Panc1 (cell line): ENCODE measurements at regions not wholly inside any gene's neighbourhood (a gene's known extent, or its start where the extent isn't known, plus 50 kb on each side); places are given as distances from the start of the nearest gene placed in this dataset.

Source experiments
- CTCF ChIP-seq: fragments of 450-650 bp; IDR thresholded peaks from 2 replicates; pipeline ENCODE4 v1.5.1; 2017; ENCODE audit warnings: mild to moderate bottlenecking
- TF ChIP-seq, protein P1 (sequence below), 2 experiments: IDR thresholded peaks; 2 replicates each; pipeline ENCODE4 v1.6.1; 2011 to 2012; ENCODE audit warnings: low read depth in 2 of 2, control low read depth in 1 of 2, low read length in 1 of 2, mild to moderate bottlenecking in 1 of 2, moderate library complexity in 1 of 2; ENCODE audit not compliant: insufficient read depth in 1 of 2

DNA sequence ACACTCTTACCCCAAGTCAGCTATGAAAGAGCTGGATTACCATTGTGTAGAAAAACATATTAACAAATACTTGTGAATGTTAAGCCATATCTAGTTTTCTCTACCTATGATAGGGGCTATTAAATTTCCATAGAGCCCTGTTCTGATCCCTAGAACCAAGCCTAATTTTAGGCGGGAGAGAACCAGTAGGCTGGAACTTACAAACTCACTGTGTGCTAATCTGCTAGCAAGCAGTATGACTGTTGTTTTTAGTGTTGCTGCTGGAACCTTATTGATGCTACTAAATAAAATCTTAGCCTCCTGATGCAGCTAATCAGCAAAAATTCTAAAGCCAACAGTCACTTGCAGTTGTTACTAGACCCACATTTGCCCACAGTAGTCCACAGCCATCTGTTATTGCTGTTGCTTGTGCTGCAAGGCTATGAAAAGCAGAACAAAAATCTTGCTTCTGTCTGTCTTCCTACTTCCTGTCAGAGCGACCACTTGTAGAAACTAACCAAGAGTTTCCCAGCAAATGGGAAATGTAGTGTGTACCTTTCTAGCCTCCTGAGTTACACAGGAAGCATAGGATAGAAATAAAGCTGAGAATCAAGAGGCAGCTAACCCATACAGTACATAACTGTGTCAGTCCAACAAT, 368.4 kb downstream of the ARL4A start:
- no peak for TF ChIP-seq CTCF
- TF ChIP-seq, protein P1, sequence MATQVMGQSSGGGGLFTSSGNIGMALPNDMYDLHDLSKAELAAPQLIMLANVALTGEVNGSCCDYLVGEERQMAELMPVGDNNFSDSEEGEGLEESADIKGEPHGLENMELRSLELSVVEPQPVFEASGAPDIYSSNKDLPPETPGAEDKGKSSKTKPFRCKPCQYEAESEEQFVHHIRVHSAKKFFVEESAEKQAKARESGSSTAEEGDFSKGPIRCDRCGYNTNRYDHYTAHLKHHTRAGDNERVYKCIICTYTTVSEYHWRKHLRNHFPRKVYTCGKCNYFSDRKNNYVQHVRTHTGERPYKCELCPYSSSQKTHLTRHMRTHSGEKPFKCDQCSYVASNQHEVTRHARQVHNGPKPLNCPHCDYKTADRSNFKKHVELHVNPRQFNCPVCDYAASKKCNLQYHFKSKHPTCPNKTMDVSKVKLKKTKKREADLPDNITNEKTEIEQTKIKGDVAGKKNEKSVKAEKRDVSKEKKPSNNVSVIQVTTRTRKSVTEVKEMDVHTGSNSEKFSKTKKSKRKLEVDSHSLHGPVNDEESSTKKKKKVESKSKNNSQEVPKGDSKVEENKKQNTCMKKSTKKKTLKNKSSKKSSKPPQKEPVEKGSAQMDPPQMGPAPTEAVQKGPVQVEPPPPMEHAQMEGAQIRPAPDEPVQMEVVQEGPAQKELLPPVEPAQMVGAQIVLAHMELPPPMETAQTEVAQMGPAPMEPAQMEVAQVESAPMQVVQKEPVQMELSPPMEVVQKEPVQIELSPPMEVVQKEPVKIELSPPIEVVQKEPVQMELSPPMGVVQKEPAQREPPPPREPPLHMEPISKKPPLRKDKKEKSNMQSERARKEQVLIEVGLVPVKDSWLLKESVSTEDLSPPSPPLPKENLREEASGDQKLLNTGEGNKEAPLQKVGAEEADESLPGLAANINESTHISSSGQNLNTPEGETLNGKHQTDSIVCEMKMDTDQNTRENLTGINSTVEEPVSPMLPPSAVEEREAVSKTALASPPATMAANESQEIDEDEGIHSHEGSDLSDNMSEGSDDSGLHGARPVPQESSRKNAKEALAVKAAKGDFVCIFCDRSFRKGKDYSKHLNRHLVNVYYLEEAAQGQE (IDR thresholded peaks at IDR 0.05; ENCODE audit: insufficient read depth in 1 of 2, low read depth in 2 of 2, low read length in 1 of 2), result no peak
